Thyroid gland (tissue), 4 donors: ENCODE measurements at regions not wholly inside any gene's neighbourhood (a gene's known extent, or its start where the extent isn't known, plus 50 kb on each side); places are given as distances from the start of the nearest gene placed in this dataset.

Experiments used
- CTCF ChIP-seq, 6 experiments: fragments of 200-600 bp in 3 of 6; fragments of 450-650 bp in 3 of 6; sonication (generic) in 3 of 6; IDR thresholded peaks; one replicate each; pipeline ENCODE4 v1.5.1; 2016 to 2019; ENCODE audit warnings: antibody characterized with exemption in 6 of 6, mild to moderate bottlenecking in 2 of 6, inconsistent platforms in 1 of 6, moderate library complexity in 1 of 6
- POLR2A ChIP-seq, 2 donors: fragments of 450-650 bp; IDR thresholded peaks; one replicate each; pipeline ENCODE4 v1.6.1; 2017; ENCODE audit warnings: antibody characterized with exemption in 2 of 2, mild to moderate bottlenecking in 2 of 2, moderate library complexity in 1 of 2

DNA sequence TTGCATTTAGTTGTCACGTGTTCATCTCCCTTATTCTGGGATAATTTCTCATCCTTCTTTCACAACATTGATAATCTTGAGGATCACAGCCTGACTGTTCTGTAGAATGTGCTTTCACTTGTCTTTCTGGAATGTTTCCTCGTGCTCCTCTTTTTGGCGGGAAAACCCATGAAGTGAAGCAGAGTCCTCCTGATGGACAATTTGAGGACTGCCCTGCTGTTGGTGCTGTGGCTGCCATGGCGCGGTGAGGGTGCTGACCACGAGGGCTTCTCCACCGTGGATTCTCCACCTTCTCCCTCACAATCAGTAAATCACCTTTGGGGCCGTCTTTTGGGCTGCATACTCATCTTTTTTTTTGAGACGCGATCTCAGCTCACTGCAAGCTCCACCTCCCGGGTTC lies 946.9 kb downstream of the BRD1 start:
- TF ChIP-seq CTCF (IDR thresholded peaks at IDR 0.05) (no peak), POLR2A (IDR thresholded peaks at IDR 0.05) (no peak)
